ENCODE measurements at regions not wholly inside any gene's neighbourhood (a gene's known extent, or its start where the extent isn't known, plus 50 kb on each side); places are given as distances from the start of the nearest gene placed in this dataset.

GRCh38 chr2:22276696-22277095 is 1108.3 kb upstream of the KLHL29 start:
- TF ChIP-seq POLR2A (IDR thresholded peaks at IDR 0.05; ENCODE audit: low read depth, low read length) (no peak), CTCF (conservative IDR thresholded peaks at IDR 0.05; ENCODE audit: low read depth, low read length) (no peak), RFX5 (IDR thresholded peaks at IDR 0.05; ENCODE audit: low read depth, low read length) (no peak)

Data from IMR-90 (cell line).